HepG2 (cell line): ENCODE measurements at regions not wholly inside any gene's neighbourhood (a gene's known extent, or its start where the extent isn't known, plus 50 kb on each side); places are given as distances from the start of the nearest gene placed in this dataset.

Experiments
- EZH2 ChIP-seq: conservative IDR thresholded peaks from 2 replicates; pipeline ENCODE4 v1.6.1; 2012; ENCODE audit warnings: mild to moderate bottlenecking, low read depth, low read length, moderate library complexity
- HNRNPH1 ChIP-seq: fragments of 200-400 bp; formaldehyde crosslinking; optimal IDR thresholded peaks from 2 replicates; pipeline ENCODE3; 2017; ENCODE audit warnings: mild to moderate bottlenecking, low read depth, low read length
- RAD21 ChIP-seq: fragments of 450-650 bp; formaldehyde crosslinking; IDR thresholded peaks from 2 replicates; pipeline ENCODE4 v1.5.0; 2020; ENCODE audit warnings: mild to moderate bottlenecking
- SMAD1 ChIP-seq: sonication (generic); formaldehyde crosslinking; IDR thresholded peaks from 2 replicates; pipeline ENCODE4 v1.4.0; 2020; ENCODE audit warnings: missing genetic modification reagents, low read depth, mild to moderate bottlenecking, borderline replicate concordance
- SMC3 ChIP-seq: IDR thresholded peaks from 2 replicates; pipeline ENCODE4 v1.6.1; 2011; ENCODE audit warnings: low read length, improper control_type of control experiment
- SP1 ChIP-seq, 2 experiments: fragments of 450-650 bp in 1 of 2; sonication (generic) in 1 of 2; formaldehyde crosslinking in 1 of 2; IDR thresholded peaks; 2 replicates each; pipeline versions ENCODE4 v1.4.0 to v1.6.1; 2016 to 2020; ENCODE audit warnings: missing genetic modification reagents in 1 of 2
- STAT6 ChIP-seq: sonication (generic); formaldehyde crosslinking; IDR thresholded peaks from 2 replicates; pipeline ENCODE4 v1.4.0; 2020; ENCODE audit warnings: missing genetic modification reagents, mild to moderate bottlenecking, borderline replicate concordance
- TGIF2 ChIP-seq: IDR thresholded peaks from 2 replicates; pipeline ENCODE4 v1.6.1; 2016; ENCODE audit warnings: control low read depth, missing compliant biosample characterization
- ZNF44 ChIP-seq: sonication (generic); formaldehyde crosslinking; IDR thresholded peaks from 2 replicates; pipeline ENCODE4 v1.5.1; 2020; ENCODE audit warnings: mild to moderate bottlenecking, missing genetic modification reagents
- TF ChIP-seq, protein P1 (sequence below): sonication (generic); formaldehyde crosslinking; IDR thresholded peaks from 2 replicates; pipeline ENCODE4 v1.5.0; 2020; ENCODE audit warnings: mild to moderate bottlenecking, missing genetic modification reagents, moderate library complexity
- TF ChIP-seq, protein P2 (sequence below): sonication (generic); formaldehyde crosslinking; IDR thresholded peaks from 2 replicates; pipeline ENCODE4 v1.4.0; 2020; ENCODE audit warnings: mild to moderate bottlenecking, missing genetic modification reagents
- TF ChIP-seq, protein P3 (sequence below): sonication (generic); formaldehyde crosslinking; IDR thresholded peaks from 2 replicates; pipeline ENCODE4 v1.5.1; 2020; ENCODE audit warnings: mild to moderate bottlenecking, missing genetic modification reagents

GRCh38 chrX:140389331-140389730, 115.5 kb downstream of the SOX3 start:
- no peak for TF ChIP-seq EZH2
- TF ChIP-seq, protein P1, sequence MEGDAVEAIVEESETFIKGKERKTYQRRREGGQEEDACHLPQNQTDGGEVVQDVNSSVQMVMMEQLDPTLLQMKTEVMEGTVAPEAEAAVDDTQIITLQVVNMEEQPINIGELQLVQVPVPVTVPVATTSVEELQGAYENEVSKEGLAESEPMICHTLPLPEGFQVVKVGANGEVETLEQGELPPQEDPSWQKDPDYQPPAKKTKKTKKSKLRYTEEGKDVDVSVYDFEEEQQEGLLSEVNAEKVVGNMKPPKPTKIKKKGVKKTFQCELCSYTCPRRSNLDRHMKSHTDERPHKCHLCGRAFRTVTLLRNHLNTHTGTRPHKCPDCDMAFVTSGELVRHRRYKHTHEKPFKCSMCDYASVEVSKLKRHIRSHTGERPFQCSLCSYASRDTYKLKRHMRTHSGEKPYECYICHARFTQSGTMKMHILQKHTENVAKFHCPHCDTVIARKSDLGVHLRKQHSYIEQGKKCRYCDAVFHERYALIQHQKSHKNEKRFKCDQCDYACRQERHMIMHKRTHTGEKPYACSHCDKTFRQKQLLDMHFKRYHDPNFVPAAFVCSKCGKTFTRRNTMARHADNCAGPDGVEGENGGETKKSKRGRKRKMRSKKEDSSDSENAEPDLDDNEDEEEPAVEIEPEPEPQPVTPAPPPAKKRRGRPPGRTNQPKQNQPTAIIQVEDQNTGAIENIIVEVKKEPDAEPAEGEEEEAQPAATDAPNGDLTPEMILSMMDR (CRISPR knock-in tag): no peak
- TF ChIP-seq SP1 (IDR thresholded peaks at IDR 0.05): no peak
- no peak for TF ChIP-seq SP1 (CRISPR knock-in tag; IDR thresholded peaks at IDR 0.05)
- no peak for TF ChIP-seq TGIF2
- no peak for TF ChIP-seq HNRNPH1
- no peak for TF ChIP-seq SMC3
- TF ChIP-seq SMAD1: no peak
- TF ChIP-seq, protein P2, sequence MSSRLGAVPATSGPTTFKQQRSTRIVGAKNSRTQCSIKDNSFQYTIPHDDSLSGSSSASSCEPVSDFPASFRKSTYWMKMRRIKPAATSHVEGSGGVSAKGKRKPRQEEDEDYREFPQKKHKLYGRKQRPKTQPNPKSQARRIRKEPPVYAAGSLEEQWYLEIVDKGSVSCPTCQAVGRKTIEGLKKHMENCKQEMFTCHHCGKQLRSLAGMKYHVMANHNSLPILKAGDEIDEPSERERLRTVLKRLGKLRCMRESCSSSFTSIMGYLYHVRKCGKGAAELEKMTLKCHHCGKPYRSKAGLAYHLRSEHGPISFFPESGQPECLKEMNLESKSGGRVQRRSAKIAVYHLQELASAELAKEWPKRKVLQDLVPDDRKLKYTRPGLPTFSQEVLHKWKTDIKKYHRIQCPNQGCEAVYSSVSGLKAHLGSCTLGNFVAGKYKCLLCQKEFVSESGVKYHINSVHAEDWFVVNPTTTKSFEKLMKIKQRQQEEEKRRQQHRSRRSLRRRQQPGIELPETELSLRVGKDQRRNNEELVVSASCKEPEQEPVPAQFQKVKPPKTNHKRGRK (CRISPR knock-in tag): no peak
- no peak for TF ChIP-seq STAT6 (CRISPR knock-in tag)
- TF ChIP-seq, protein P3, sequence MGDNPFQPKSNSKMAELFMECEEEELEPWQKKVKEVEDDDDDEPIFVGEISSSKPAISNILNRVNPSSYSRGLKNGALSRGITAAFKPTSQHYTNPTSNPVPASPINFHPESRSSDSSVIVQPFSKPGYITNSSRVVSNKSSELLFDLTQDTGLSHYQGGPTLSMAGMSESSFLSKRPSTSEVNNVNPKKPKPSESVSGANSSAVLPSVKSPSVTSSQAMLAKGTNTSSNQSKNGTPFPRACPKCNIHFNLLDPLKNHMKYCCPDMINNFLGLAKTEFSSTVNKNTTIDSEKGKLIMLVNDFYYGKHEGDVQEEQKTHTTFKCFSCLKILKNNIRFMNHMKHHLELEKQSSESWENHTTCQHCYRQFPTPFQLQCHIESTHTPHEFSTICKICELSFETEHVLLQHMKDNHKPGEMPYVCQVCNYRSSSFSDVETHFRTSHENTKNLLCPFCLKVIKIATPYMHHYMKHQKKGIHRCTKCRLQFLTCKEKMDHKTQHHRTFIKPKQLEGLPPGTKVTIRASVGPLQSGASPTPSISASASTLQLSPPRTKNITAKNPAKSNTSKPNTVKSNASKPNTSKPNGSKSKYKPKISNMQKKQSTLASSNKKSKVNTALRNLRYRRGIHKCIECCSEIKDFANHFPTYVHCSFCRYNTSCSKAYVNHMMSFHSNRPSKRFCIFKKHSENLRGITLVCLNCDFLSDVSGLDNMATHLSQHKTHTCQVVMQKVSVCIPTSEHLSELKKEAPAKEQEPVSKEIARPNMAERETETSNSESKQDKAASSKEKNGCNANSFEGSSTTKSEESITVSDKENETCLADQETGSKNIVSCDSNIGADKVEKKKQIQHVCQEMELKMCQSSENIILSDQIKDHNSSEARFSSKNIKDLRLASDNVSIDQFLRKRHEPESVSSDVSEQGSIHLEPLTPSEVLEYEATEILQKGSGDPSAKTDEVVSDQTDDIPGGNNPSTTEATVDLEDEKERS: no peak
- TF ChIP-seq ZNF44: no peak
- TF ChIP-seq RAD21: no peak
